ENCODE measurements at regions not wholly inside any gene's neighbourhood (a gene's known extent, or its start where the extent isn't known, plus 50 kb on each side); places are given as distances from the start of the nearest gene placed in this dataset.
"Not testable (repeated sequence)": the region's sequence is repeated elsewhere in the genome, so short reads cannot be mapped to it uniquely, and the experiment has no call there.

- DNase-seq (ENCODE audit: low spot score), result no peak
These were observed 1085.5 kb downstream of the SORCS1 start for GRCh38 chr10:106078895-106079576.

- no peak for DNase-seq (ENCODE audit: low spot score)
These were observed 1088.0 kb downstream of the SORCS1 start for GRCh38 chr10:106076496-106076895.

GRCh38 chr10:106053061-106053460, 1111.4 kb downstream of the SORCS1 start:
- DNase-seq (ENCODE audit: low spot score), result no peak

DNA sequence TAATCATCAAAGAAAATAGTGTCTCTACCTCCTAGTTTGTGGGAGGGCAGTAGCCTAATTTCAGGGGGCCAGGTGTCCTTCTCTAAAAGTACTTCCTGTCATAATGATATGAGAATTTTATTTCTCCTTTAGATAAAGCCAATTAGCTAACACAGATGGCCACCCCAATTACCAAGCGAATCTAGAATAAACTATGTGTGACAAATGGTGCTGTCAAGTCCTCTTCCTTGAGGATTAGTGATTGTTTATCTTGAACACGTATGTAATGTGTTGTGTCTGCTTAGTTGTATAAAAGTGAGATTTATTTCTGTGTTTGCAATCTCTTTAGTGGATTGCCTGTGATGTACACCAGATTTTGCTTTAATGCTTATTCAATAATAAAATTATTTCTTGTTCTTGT, 1120.0 kb downstream of the SORCS1 start:
- DNase-seq (ENCODE audit: low spot score), result no peak

DNA sequence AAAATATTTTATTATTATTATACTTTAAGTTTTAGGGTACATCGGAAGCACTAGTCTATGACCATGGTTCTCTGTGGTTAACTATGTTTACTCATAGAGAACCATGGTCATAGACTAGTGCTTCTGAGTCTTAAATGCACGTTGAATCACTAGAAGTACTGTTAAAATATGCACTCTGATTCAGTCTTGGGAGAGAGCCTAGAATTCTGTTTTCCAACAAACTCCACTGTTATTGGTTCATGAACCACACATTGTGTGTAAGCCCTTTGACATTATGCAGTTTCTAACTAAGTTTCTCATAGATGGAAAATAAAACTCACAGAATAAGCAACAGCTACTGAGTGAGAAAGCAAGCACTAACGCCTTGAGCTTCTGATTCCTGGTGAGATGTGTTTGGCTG, 1120.6 kb downstream of the SORCS1 start:
- no peak for DNase-seq (ENCODE audit: low spot score)

DNA sequence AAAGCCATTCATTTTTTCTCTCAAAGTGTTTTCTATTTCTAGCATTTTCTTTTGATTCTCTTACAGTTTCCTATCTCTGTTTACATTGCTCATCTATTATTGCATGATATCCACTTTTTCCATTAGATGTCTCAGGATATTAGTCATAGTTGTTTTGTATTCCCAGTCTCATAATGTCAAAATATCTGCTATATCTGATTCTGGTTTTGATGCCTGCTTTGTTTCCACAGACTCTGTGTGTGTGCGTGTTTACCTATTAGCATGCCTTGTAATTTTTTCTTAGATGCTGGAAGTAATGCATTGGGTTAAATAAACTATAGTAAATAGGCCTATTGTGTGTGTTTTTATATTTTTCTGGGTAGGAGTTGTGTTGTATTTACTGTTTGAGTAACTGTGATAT, 1126.3 kb downstream of the SORCS1 start:
- no peak for DNase-seq (ENCODE audit: low spot score)

- no peak for DNase-seq (ENCODE audit: low spot score)
These were observed 1131.4 kb downstream of the SORCS1 start for GRCh38 chr10:106033065-106033464.

DNA sequence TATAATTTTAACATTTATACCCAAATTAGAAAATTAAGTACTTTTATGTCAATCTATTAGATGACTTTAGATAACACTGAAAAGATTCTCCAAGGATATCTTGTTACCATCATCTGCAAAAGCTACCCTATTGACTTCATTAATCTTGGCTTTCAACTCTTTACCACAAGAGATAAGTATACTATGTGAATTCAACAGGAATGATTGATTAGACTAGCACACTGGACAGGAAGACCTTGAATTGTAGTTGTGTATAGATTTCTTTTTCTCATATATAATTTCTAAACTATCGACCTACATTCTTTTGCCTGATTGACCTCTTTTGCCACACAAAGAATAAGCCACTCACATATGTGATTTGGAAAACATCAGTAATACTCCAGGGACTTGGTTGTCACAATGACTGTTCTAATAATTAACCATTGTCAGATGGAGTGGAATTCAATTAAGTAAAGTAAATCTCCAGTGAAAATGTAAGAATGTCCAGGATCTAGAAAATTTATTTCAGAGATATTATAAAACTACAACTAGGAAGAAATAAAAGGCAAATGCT, 1132.0 kb downstream of the SORCS1 start:
- DNase-seq (ENCODE audit: low spot score), result no peak

DNA sequence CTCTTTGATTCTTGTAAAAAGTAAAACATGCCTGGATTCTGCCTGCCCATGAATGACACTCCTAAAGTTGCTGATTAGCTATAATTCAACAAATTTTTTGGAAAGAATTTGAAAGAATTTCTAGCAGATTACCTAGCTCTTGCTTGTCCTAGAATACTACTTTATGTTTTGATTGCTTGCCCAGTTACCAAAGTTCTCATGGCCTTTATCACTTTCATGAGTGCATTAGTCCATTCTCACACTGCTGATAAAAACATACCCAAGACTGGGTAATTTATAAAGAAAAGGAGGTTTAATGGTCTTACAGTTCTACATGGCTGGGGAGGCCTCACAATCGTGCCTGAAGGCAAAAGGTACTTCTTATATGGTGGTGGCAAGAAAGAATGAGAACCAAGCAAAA, 1137.3 kb downstream of the SORCS1 start:
- DNase-seq (ENCODE audit: low spot score), result no peak

GRCh38 chr10:106025208-106025811, 1139.2 kb downstream of the SORCS1 start:
- no peak for DNase-seq (ENCODE audit: low spot score)

DNA sequence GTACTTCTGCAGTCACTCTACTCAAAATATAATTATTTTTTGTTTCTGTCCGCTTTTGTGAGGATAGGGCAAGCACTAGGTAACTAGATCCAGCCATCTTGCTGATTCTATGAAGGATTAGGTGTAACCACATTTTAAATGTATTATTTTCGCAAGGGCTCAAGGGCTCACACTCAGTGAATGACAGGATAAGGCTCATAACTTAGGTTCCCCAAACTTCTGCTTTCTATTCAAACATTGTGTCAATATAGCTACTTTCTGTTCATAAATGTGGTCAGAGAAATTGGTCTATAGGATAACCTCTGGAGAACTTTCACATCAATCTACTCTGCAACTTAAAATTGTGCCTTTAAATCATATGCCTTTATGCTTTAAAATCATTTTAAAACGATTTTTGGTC, 1141.2 kb downstream of the SORCS1 start:
- no peak for DNase-seq (ENCODE audit: low spot score)

DNA sequence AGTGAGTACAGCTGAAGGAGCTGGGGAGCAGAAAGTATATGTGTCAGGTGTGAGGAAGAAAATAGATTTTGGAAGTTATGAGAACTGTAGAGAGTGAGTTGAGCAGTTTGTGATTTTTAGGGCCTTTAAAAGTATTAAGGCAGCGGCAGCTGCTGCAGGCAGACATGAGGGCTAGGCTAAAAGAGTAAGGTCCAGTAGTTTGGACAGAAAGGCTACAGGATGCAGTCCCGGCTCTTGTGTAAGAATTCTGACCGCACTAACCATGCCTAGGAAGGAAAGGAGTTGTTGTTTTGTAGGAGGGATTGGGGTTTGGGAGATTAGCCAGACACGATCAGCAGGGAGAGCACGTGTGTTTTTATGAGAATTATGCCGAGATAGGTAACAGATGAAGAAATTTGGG, 1144.9 kb downstream of the SORCS1 start:
- DNase-seq (ENCODE audit: low spot score), result not testable (repeated sequence)

DNA sequence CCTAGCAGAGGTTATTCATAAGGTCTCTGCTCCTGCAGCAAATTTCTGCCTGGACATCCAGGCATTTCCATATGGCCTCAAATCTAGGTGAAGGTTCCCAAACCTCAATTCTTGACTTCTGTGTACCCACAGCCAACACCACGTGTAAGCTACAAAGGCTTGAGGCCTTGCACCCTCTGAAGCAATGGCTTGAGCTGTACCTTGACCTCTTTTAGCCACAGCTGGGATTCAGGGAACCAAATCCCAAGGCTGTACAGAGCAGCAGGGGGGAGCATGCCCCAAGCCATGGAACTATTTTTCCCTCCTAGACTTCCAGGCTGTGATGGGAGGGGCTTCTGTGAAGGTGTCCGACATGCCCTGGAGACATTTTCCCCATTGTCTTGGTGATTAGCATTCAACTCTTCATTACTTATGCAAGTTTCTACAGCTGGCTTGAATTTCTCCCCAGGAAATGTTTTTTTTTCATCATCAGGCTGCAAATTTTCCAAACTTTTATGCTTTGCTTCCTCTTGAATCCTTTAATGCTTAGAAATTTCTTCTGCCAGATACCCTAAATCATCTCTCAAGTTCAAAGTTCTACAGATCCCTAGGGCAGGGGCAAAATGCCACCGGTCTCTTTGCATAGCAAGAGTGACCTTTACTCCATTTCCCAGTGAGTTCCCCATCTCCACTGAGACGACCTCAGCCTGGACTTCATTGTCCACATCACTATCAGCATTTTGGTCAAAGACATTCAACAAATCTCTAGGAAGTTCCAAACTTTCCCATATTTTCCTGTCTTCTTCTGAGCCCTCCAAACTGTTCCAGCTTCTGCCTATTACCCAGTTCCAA, 1148.9 kb downstream of the SORCS1 start:
- DNase-seq (ENCODE audit: low spot score), result not testable (repeated sequence)

DNA sequence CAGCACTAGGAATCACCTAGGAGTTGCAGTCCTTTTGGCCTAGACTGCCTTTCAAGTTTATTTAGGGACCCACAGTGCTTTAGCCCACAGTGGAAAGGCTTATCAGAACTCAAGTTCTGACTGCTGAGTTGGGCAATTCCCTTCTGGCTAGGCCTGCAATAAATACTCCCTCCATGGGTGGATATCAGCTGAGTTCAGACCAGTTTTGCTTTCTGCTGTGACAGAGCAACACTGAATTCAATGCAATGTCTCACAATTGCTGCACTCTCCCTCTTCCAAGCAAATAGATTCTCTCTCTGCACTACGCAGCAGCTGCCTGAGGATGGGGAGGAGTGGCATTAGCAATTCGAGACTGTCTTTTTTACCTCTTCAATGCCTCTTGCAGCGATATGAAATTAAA, 1153.3 kb downstream of the SORCS1 start:
- DNase-seq (ENCODE audit: low spot score), result no peak

DNA sequence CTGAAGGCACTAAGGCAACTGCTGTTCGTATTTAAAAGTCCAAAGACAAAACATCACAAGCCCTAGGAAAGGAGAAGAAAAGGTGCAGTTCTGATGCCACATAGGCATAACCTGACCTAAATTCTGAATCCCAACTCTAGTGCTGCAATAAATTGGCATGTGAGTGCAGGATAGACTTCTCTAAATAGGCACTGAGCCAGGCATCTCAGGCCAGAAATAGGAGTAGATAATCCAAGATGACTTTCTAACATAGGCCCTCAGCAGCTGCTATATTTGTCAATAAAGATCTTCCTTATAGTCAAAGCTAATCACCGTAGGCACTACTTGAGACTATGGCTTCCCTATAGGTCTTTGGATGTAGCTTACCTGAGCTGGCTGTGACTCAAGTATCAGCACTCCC, 1163.8 kb downstream of the SORCS1 start:
- DNase-seq (ENCODE audit: low spot score), result no peak

DNA sequence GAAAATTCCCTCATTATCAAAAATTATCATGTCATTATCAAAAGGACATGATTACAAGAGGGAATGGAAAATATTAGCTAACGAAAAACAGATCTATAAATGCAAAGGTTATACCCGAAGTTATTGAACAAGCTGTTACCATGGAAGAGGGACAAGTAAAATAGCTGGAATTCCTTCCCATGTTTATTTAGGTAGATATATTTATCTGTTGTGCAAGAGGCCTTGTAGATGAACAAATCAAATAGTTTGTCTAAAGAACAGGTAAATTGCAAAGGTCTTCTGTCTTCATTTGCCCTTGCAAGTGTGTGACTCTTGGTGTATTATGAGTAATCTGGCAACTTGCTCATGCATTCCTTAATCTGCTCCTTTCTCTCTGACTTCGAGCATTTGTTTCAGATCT, 1170.9 kb downstream of the SORCS1 start:
- no peak for DNase-seq (ENCODE audit: low spot score)

DNA sequence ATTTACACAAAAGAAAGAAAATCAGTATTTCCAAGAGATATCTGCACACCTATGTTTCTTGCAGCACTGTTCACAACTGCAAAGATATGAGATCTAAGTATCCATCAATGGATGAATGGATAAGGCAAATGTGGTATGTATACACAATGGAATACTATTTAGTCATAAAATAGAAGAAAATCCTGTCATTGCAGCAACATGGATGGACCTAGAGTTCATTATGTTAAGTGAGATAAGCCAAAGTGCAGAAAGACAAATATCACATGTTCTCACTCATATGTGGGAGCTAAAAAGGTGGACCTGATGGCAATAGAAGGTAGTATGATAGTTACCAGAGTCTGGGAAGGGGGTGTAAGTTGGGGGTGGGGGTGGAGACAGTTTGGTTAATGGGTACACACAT, 1171.6 kb downstream of the SORCS1 start:
- no peak for DNase-seq (ENCODE audit: low spot score)

DNA sequence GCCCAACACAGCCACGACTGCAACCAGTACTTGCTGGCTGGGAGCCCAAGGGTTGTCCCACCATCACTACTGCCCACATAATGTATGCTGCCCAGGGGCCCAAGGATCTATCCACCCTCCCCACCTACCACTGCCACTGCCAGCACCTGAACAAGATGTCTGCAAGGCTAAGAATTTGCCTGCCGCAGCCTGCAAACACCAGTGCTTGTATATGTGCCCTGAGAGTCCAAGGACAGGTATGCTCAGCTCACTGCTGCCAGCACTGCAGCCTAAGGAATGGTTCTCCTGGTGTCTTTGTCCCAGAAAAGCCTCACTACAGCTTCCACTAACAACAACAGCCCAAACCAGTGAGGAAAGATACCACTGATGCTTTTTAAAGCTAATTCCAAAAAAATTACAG, 1174.0 kb downstream of the SORCS1 start:
- DNase-seq (ENCODE audit: low spot score), result no peak

- DNase-seq (ENCODE audit: low spot score), result no peak
These were observed 1174.5 kb downstream of the SORCS1 start for GRCh38 chr10:105989995-105990394.

DNA sequence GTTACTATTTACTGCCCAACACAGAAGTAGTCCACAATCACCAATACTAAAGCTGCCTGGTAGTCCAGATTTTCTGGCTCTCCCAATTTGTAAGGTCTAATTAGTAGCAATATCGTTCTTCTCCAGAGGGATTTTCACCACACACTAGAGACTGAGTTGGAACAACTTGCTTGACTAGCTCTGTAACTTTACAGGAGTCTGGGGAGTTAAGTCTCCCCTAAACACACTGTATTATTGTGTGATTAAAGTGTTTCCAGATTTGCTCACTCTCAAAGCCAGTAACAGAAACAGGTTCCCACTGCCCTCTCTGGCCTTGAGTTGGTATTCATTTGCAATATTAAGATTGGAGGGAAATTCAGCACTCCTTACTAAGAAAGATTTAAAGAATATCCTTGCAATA, 1175.7 kb downstream of the SORCS1 start:
- no peak for DNase-seq (ENCODE audit: low spot score)

- DNase-seq (ENCODE audit: low spot score), result no peak
These were observed 1177.4 kb downstream of the SORCS1 start for GRCh38 chr10:105986912-105987635.

- DNase-seq (ENCODE audit: low spot score), result no peak
These were observed 1178.0 kb downstream of the SORCS1 start for GRCh38 chr10:105986486-105986885.
